Activated CD4-positive, CD25-positive, alpha-beta regulatory T cell (primary cell): ENCODE measurements at regions not wholly inside any gene's neighbourhood (a gene's known extent, or its start where the extent isn't known, plus 50 kb on each side); places are given as distances from the start of the nearest gene placed in this dataset.

Experiments
- DNase-seq, 4 experiments: peaks; one replicate each; lab custom pipeline; 2025; lab: John Stamatoyannopoulos, UW

GRCh38 chr15:31830591-31830990, 199.7 kb upstream of the CHRNA7 start:
- DNase-seq, result no peak

DNA sequence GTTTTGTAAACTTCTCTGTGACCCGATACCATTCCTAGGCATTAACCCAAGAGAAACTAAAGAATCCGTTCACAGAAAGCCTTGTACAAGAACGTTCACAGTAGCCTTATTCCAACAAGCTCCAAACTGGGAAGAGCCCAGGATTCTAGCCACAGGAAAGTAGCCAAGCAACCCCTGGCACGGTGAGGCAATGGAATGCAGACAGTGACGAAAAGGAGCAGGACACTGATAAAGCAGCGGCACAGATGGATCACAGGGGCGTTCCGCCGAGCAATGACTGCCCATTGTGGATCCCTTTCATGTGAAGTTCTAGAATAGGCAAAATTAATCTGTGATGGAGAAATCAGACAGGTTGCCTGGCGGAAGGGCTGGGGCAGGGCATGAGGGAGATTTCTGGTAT, 198.7 kb upstream of the CHRNA7 start:
- DNase-seq, result no peak

- DNase-seq, result no peak
Observed at GRCh38 chr15:31834654-31835053, 195.7 kb upstream of the CHRNA7 start.

DNA sequence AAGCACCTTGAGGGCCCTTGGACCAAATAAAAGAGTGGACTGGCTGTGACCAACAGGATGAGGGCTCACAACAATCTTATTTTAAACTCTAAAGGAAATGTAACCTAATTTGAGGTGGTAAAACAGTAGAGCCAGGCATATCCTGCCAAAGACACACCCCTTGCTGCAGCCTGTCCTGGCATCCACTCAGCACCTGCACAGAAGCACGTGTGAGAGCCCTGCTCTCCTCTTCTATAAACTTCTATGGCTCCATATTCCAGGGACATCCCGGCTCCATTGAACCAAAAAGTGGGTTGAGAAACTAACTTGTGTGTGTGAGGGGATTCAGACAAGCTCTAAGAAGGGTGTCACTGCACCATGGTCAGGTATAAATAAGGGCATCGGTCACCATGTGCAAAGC, 190.9 kb upstream of the CHRNA7 start:
- DNase-seq, result no peak

DNA sequence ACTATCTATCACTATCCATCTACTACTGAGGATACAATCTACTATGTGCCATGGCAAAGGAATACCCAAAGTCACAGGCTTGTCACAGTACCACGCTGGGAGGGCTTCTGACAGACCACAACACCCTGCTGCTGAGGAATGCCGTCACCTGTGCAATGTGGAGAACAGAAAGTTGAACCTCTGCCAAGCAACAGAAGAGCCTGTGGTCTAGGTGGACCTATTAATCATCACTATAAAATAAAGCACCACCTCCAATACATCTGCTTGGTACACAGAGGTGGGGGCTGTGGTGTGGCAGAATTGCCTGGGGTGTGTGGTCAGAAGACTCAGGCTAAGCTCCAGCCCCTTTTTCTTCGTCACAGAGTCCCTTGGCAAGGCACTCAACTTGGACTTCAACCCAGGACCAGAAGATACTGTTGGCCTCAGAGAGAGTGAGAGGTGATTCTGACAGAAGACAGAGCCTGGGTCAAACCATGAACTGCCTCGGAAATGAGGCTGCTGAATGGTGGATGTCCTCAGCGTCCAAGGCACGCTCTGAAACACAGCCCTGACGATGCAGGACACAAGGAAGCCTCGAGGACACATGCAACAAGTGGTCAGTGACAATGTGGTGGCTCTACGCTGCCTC, 189.4 kb upstream of the CHRNA7 start:
- DNase-seq, result no peak

- DNase-seq, result no peak
Observed at GRCh38 chr15:31842532-31843195, 187.7 kb upstream of the CHRNA7 start.

GRCh38 chr15:31843426-31844055, 186.8 kb upstream of the CHRNA7 start:
- no peak for DNase-seq

DNA sequence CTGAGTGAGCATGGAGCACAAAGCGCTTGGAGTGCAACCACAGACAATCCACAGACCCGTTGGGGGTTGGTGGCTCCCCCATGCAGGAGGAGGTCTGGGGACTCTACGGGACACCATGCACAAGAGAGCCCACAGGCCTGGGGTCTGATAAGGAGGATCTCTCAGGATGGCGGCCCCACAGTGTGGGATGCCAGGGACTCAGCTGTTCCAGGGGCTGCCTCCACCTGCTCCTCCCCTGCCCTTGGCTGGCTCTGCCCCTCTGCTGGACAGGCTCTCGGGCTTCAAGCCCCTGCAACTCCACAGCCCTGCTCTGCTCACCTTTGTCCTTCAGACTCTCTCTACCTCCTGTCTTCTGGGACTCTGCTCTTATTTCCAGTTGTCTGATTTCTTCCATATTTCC, 184.5 kb upstream of the CHRNA7 start:
- DNase-seq, result no peak

GRCh38 chr15:31847961-31848360, 182.4 kb upstream of the CHRNA7 start:
- DNase-seq, result no peak

- no peak for DNase-seq
Observed at GRCh38 chr15:31848621-31849020, 181.7 kb upstream of the CHRNA7 start.

GRCh38 chr15:31852933-31853799, 177.1 kb upstream of the CHRNA7 start:
- no peak for DNase-seq

GRCh38 chr15:31856581-31856980, 173.7 kb upstream of the CHRNA7 start:
- no peak for DNase-seq

DNA sequence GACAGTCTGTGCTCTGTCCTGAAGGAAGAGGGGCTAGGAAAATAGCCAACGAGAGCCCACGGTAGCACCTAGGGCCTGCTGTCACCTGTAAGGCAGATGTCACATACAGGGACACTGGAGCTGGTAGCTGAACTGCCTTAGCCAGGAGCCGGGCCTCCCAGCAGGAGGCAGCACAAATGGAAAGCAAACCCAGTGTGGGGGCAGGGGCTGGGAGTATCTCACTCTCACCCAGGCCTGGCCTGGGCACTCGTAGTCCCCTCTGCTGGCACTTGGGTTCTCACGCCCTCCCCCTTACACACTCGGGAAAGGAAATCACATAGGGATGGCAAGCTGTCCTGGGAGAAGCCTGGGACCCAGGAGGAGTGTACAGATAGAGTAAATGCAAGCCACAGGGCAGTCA, 173.1 kb upstream of the CHRNA7 start:
- DNase-seq, result no peak

DNA sequence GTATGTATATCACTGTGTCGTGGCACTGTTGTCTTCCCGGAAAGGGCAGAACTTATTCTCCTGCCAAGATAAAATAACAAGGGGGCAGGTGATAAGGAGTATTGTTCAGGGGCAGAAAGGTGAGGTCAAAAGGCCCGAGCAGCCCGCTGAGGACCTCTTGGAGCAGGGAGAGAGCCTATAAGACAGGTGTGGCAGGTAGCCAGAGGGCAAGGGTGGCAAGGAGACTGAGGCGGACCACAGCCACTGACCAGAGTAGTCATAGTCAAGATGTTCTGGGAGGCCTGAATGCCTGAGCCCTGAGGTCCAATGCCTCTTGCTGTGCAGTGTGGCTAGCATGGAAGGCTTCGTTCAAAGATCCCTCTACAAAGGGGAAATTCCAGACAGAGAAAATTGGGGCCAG, 172.3 kb upstream of the CHRNA7 start:
- DNase-seq, result no peak

- no peak for DNase-seq
Observed at GRCh38 chr15:31866248-31866647, 164.1 kb upstream of the CHRNA7 start.

GRCh38 chr15:31867536-31868442, 162.5 kb upstream of the CHRNA7 start:
- DNase-seq, result peak; percentile 8 to 35 (median 15)

DNA sequence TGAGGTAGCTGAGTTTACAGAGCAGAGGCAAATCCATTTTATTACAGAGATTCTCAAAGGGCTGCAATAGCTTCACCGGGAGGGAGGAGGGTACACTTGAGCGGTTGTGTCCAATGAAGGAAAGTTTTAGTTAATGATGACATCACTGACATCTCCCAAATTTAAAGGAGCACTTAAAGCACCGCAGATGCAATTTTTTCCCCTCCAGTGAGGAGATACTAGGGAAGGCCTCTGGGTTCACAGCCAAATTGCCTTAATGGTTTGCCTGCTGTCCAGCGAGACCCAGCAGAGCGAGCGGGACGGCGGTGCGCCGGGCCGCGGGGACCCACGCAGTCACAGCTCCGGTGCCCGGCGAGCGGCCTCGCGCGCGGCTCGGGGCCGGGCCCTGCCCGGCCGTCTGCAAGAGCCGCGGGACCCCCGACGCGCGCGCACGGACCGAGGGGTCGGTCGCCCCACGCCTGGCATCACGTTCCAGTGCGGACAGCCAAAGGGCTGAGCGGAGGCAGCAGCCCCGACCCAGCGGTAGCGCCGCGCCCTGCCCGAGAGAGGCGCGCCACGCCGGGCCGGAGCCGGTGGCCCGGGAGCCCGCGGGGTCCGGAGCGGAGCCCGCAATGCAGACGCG, 160.5 kb upstream of the CHRNA7 start:
- no peak for DNase-seq

GRCh38 chr15:31870328-31871165, 159.8 kb upstream of the CHRNA7 start, which contains the start of gene OTUD7A:
Gene OTUD7A (minus strand): TSS chr15:31870673.
- peak; percentile 60 to 76 (median 68) for DNase-seq

DNA sequence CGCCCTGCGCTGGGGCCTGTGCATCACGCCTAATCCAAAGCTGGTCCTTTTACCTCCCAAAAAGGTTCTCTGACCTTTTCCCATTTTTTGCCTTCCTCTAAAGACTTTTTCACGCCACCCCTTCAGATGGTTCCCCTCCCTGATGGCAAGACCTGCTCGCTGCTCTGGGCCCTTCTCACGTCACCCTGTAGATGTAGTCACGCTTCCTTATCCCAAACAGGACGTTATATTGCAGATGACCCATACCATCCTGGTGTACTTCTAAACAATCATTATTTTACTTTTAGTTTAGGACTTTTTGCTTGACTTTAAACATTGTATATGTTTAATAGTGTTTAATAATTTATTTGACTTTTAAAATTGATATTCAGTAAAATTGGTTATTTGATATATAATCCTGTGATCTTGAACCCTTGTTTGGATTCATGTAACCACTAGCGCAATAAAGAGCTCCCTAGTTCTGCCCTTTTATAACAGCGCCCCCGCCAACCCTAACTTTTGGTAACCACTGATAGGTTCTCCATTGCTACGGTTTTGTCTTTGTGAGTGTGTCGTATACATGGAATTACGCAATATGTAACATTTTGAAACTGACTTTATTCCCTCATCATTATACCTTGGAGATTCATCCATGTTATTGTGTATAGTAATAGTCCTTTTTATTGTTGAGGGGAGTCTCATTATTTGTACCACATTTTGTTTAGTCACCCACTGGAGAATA, 159.0 kb upstream of the CHRNA7 start:
- no peak for DNase-seq
